ENCODE measurements at regions not wholly inside any gene's neighbourhood (a gene's known extent, or its start where the extent isn't known, plus 50 kb on each side); places are given as distances from the start of the nearest gene placed in this dataset.
"Not testable (repeated sequence)": the region's sequence is repeated elsewhere in the genome, so short reads cannot be mapped to it uniquely, and the experiment has no call there.

DNA sequence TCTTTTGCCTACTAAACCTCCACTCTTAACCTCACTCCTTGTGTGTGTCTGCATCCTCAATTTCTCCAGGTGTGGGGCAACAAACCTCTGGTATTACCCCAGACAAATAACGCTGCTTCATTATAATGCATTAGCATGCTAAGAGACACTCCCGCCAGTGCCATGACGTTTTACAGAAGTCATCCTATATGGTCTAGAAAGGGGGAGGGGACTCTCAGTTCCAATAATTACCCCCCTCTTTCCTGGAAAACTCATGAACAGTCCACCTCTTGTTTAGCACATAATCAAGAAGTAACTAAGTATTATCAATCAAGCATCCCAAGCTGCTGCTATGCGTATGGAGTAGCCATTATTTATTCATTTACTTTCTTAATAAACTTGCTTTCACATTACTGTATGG, 364.5 kb downstream of the TYW1 start:
- H3F3A ChIP-seq (ENCODE audit: low read depth) = no peaks in the 10 kb centered on the region
- H3K79me2 ChIP-seq (ENCODE audit: insufficient read depth, low read length) = no peaks in the 10 kb centered on the region
- no peaks in the 10 kb centered on the region; the same call in 1 of the 2 replicates for H3K9me3 ChIP-seq (ENCODE audit: insufficient read depth, low read depth, low read length)
- no peak overlapping the region for H3K9ac ChIP-seq (ENCODE audit: low read depth, low read length, poor library complexity, severe bottlenecking)
- no peaks in the 10 kb centered on the region for H4K20me1 ChIP-seq (ENCODE audit: insufficient read depth, low read length, poor library complexity, severe bottlenecking)
- no peak overlapping the region for H3K4me3 ChIP-seq (ENCODE audit: low read length, poor library complexity, severe bottlenecking)
- no peaks in the 10 kb centered on the region for H3K27me3 ChIP-seq (ENCODE audit: insufficient read depth, low read length, poor library complexity, severe bottlenecking)
- H3K4me1 ChIP-seq (ENCODE audit: insufficient read depth, low read length, poor library complexity, severe bottlenecking) = no peaks in the 10 kb centered on the region
- no peak overlapping the region for H3K4me2 ChIP-seq (ENCODE audit: low read depth, low read length, poor library complexity, severe bottlenecking)
- H3K36me3 ChIP-seq (ENCODE audit: insufficient read depth, low read length) = no peaks in the 10 kb centered on the region
- H2AFZ ChIP-seq (ENCODE audit: low read length) = no peak overlapping the region
- TF ChIP-seq, protein P1, sequence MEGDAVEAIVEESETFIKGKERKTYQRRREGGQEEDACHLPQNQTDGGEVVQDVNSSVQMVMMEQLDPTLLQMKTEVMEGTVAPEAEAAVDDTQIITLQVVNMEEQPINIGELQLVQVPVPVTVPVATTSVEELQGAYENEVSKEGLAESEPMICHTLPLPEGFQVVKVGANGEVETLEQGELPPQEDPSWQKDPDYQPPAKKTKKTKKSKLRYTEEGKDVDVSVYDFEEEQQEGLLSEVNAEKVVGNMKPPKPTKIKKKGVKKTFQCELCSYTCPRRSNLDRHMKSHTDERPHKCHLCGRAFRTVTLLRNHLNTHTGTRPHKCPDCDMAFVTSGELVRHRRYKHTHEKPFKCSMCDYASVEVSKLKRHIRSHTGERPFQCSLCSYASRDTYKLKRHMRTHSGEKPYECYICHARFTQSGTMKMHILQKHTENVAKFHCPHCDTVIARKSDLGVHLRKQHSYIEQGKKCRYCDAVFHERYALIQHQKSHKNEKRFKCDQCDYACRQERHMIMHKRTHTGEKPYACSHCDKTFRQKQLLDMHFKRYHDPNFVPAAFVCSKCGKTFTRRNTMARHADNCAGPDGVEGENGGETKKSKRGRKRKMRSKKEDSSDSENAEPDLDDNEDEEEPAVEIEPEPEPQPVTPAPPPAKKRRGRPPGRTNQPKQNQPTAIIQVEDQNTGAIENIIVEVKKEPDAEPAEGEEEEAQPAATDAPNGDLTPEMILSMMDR (conservative IDR thresholded peaks at IDR 0.05; ENCODE audit: low read length) = no peak
- no peak for TF ChIP-seq EZH2phosphoT487 (IDR thresholded peaks at IDR 0.05; ENCODE audit: borderline replicate concordance)
- H3K9me2 ChIP-seq (replicated peaks; ENCODE audit: low read depth, low read length) = no peaks in the 10 kb centered on the region

DNA sequence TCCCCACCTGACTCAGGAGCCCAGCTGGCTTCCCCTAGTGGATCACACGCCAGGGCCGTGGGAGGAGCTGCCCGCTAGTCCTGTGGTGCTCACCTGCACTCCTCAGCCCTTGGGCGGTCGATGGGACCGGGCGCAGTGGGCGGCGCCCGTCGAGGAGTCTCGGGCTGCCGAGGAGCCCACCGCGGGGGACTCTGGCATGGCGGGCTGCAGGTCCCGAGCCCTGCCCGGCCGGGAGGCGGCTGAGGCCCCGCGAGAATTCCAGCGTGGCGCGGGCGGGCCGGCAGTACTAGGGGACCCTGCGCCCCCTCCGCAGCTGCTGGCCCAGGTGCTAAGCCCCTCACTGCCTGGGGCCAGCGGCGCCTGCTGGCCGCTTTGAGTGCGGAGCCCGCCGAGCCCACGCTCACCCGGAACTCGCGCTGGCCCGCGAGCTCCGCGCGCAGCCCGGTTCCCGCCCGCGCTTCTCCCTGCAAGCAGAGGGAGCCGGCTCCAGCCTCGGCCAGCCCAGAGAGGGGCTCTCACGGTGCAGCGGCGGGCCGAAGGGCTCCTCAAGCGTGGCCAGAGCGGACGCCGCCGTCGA, 367.9 kb downstream of the TYW1 start:
- Histone ChIP-seq H3K27me3 (ENCODE audit: insufficient read depth, low read length, poor library complexity, severe bottlenecking) (no peaks in the 10 kb centered on the region), H3K9me3 (ENCODE audit: insufficient read depth, low read depth, low read length) (no peaks in the 10 kb centered on the region), H3F3A (ENCODE audit: low read depth) (no peaks in the 10 kb centered on the region), H3K9ac (ENCODE audit: low read depth, low read length, poor library complexity, severe bottlenecking) (no peak overlapping the region), H3K79me2 (ENCODE audit: insufficient read depth, low read length) (no peaks in the 10 kb centered on the region), H3K36me3 (ENCODE audit: insufficient read depth, low read length) (no peaks in the 10 kb centered on the region), H4K20me1 (ENCODE audit: insufficient read depth, low read length, poor library complexity, severe bottlenecking) (no peaks in the 10 kb centered on the region), H3K4me2 (ENCODE audit: low read depth, low read length, poor library complexity, severe bottlenecking) (no peak overlapping the region), H3K9me2 (replicated peaks; ENCODE audit: low read depth, low read length) (no peaks in the 10 kb centered on the region), H3K4me3 (ENCODE audit: low read length, poor library complexity, severe bottlenecking) (no peak overlapping the region), H3K4me1 (ENCODE audit: insufficient read depth, low read length, poor library complexity, severe bottlenecking) (no peaks in the 10 kb centered on the region), H2AFZ (ENCODE audit: low read length) (no peak overlapping the region)
- TF ChIP-seq, protein P1 (conservative IDR thresholded peaks at IDR 0.05; ENCODE audit: low read length) = no peak
- TF ChIP-seq EZH2phosphoT487 (IDR thresholded peaks at IDR 0.05; ENCODE audit: borderline replicate concordance) = no peak

DNA sequence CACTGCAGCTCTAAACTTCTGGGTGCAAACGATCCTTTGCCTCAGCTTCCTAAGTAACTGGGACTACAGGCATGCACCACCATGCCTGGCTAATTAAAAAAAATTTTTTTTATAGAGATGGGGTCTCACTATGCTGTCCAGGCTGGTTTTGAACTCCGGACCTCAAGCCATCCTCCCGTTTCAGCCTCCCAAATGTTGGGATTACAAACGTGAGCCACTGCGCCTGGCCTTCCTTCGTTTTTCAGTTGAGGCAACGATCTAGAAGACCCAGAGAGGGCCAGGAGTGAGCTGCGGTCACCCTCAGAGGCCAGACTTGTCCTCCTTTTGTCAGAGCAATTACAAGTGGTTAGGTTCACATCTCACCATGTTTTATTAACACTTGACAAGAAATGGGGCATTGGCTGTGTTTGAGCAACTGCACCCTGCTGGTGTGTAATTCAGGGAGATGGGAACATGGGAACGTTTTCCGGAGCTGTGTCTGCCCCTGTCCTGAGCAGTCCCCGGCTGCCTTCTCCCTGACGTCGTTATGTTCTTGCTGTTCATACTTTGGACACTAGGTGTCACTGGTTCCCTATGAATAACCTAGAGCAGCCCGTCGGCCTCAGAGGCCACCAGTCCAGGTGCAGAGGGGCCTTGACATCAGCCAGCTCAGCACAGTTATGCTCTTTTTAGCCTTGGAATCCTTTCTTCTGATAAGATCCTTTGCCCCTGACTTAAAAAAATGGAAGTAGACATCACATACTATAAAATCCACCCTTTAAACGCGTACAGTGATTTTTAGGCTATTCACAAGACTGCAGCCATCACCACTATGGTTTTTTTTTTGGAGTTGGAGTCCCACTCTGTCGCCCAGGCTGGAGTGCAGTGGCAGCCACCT, 375.0 kb downstream of the TYW1 start:
- H3K79me2 ChIP-seq (ENCODE audit: insufficient read depth, low read length) = no peaks in the 10 kb centered on the region
- no peaks in the 10 kb centered on the region for H4K20me1 ChIP-seq (ENCODE audit: insufficient read depth, low read length, poor library complexity, severe bottlenecking)
- no peaks in the 10 kb centered on the region for H3K4me1 ChIP-seq (ENCODE audit: insufficient read depth, low read length, poor library complexity, severe bottlenecking)
- no peaks in the 10 kb centered on the region for H3F3A ChIP-seq (ENCODE audit: low read depth)
- no peak for TF ChIP-seq EZH2phosphoT487 (IDR thresholded peaks at IDR 0.05; ENCODE audit: borderline replicate concordance)
- TF ChIP-seq, protein P1 (conservative IDR thresholded peaks at IDR 0.05; ENCODE audit: low read length) = peak; percentile 81
- no peaks in the 10 kb centered on the region for H3K9me2 ChIP-seq (replicated peaks; ENCODE audit: low read depth, low read length)
- no peak overlapping the region for H3K4me3 ChIP-seq (ENCODE audit: low read length, poor library complexity, severe bottlenecking)
- no peaks in the 10 kb centered on the region for H3K27me3 ChIP-seq (ENCODE audit: insufficient read depth, low read length, poor library complexity, severe bottlenecking)
- no peak overlapping the region for H3K4me2 ChIP-seq (ENCODE audit: low read depth, low read length, poor library complexity, severe bottlenecking)
- no peaks in the 10 kb centered on the region for H3K36me3 ChIP-seq (ENCODE audit: insufficient read depth, low read length)
- H3K9ac ChIP-seq (ENCODE audit: low read depth, low read length, poor library complexity, severe bottlenecking) = no peak overlapping the region
- no peaks in the 10 kb centered on the region for H3K9me3 ChIP-seq (ENCODE audit: insufficient read depth, low read depth, low read length)
- no peak overlapping the region for H2AFZ ChIP-seq (ENCODE audit: low read length)

DNA sequence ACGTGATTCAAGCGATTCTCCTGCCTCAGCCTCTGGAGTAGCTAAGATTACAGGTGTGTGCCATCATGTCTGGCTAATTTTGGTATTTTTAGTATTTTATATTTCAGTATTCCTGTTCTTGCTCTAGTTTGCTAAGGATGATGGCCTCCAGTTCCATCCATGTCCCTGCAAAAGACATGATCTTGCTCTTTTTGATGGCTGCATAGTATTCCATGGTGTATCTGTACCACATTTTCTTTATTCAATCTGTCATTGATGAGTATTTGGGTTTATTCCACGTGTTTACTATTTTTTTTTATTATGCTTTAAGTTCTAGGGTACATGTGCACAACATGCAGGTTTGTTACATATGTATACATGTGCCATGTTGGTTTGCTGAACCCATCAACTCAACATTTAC, 376.8 kb downstream of the TYW1 start:
- H2AFZ ChIP-seq (ENCODE audit: low read length); H3K27me3 ChIP-seq (ENCODE audit: insufficient read depth, low read length, poor library complexity, severe bottlenecking): not testable (repeated sequence)

More for the DNA sequence above, 376.8 kb downstream of the TYW1 start:
- not testable (repeated sequence) for H3K9me3 ChIP-seq (ENCODE audit: insufficient read depth, low read depth, low read length); H3K4me1 ChIP-seq (ENCODE audit: insufficient read depth, low read length, poor library complexity, severe bottlenecking); H3K79me2 ChIP-seq (ENCODE audit: insufficient read depth, low read length); H3F3A ChIP-seq (ENCODE audit: low read depth); H3K4me3 ChIP-seq (ENCODE audit: low read length, poor library complexity, severe bottlenecking); H3K9me2 ChIP-seq (replicated peaks; ENCODE audit: low read depth, low read length); H4K20me1 ChIP-seq (ENCODE audit: insufficient read depth, low read length, poor library complexity, severe bottlenecking); H3K9ac ChIP-seq (ENCODE audit: low read depth, low read length, poor library complexity, severe bottlenecking); H3K4me2 ChIP-seq (ENCODE audit: low read depth, low read length, poor library complexity, severe bottlenecking); H3K36me3 ChIP-seq (ENCODE audit: insufficient read depth, low read length)
